Endothelial cell of umbilical vein (primary cell): ENCODE measurements at regions not wholly inside any gene's neighbourhood (a gene's known extent, or its start where the extent isn't known, plus 50 kb on each side); places are given as distances from the start of the nearest gene placed in this dataset.
A peak's percentile ranks its signal among the peaks of the same experiment; 100 is the strongest.
"Not testable (repeated sequence)": the region's sequence is repeated elsewhere in the genome, so short reads cannot be mapped to it uniquely, and the experiment has no call there.

Source experiments
- BruUV-seq: library from RNA; stranded (reverse); fragments of 400-500 nt; replicated peaks from 2 replicates; lab custom pipeline; 2021; lab: Mats Ljungman, UMichigan
- CTCF ChIA-PET: fragments of 300-600, 350-600 bp; sonication (Branson Sonifier 250); formaldehyde crosslinking; loops from one replicate; lab custom pipeline; 2021; ENCODE audit warnings: antibody characterized with exemption, inconsistent platforms; lab: Charles Lee
- POLR2A ChIA-PET: fragments of 300-600, 350-600 bp; sonication (Branson Sonifier 250); formaldehyde crosslinking; loops from one replicate; lab custom pipeline; 2021; ENCODE audit warnings: antibody characterized with exemption, inconsistent platforms; lab: Charles Lee
- DNase-seq: peaks from one replicate; pipeline ENCODE4 v3.0.0-alpha.2; 2011; ENCODE audit warnings: low read depth, low spot score
- FAIRE-seq: peaks from 2 replicates; lab custom pipeline; 2011; peaks lifted over from hg19 to GRCh38; lab: Jason Lieb, UNC
- H2AFZ ChIP-seq: 2 replicates; pipeline ENCODE4 v1.6.0; 2012; ENCODE audit warnings: low read depth, low read length, control low read depth, inconsistent platforms
- H3K27ac ChIP-seq: 2 replicates; pipeline ENCODE4 v1.5.1; 2011; ENCODE audit warnings: low read depth, mild to moderate bottlenecking, control low read depth, low read length, moderate library complexity; ENCODE audit not compliant: insufficient read depth
- H3K27me3 ChIP-seq, 2 experiments: 2 replicates each; pipeline versions ENCODE4 v1.6.0 to v1.6.1; 2011; ENCODE audit warnings: low read length in 2 of 2, mixed read lengths in 1 of 2; ENCODE audit not compliant: control insufficient read depth in 2 of 2, insufficient read depth in 2 of 2
- H3K36me3 ChIP-seq, 2 experiments: 2 replicates in 1 of 2; 3 replicates in 1 of 2; pipeline ENCODE4 v1.5.1; 2011; ENCODE audit warnings: low read length in 2 of 2, mild to moderate bottlenecking in 1 of 2, moderate library complexity in 1 of 2; ENCODE audit not compliant: control insufficient read depth in 2 of 2, insufficient read depth in 2 of 2; ENCODE audit errors: extremely low read depth in 1 of 2
- H3K4me1 ChIP-seq: 3 replicates; pipeline ENCODE4 v1.5.1; 2011; ENCODE audit warnings: mild to moderate bottlenecking, low read length; ENCODE audit not compliant: control insufficient read depth, insufficient read depth; ENCODE audit errors: extremely low read depth
- H3K4me2 ChIP-seq: 2 replicates; pipeline ENCODE4 v1.6.1; 2011; ENCODE audit warnings: low read length, control low read depth, mixed read lengths; ENCODE audit not compliant: insufficient read depth
- H3K4me3 ChIP-seq, 3 experiments: fragments of 200-600 bp in 1 of 3; sonication (generic), shearing (Covaris generic) in 1 of 3; replicated peaks in 1 of 3; 2 replicates each; pipeline ENCODE4 v1.5.1; 2011 to 2016; ENCODE audit warnings: control low read depth in 3 of 3, low read length in 3 of 3, mild to moderate bottlenecking in 2 of 3, inconsistent platforms in 1 of 3, low read depth in 1 of 3, moderate library complexity in 1 of 3; ENCODE audit not compliant: insufficient read depth in 1 of 3
- H3K79me2 ChIP-seq: 2 replicates; pipeline ENCODE4 v1.6.0; 2012; ENCODE audit warnings: low read length, inconsistent platforms; ENCODE audit not compliant: control insufficient read depth, insufficient read depth
- H3K9ac ChIP-seq: replicated peaks from 2 replicates; pipeline ENCODE3; 2011; ENCODE audit warnings: low read length, control low read depth; ENCODE audit not compliant: insufficient read depth; ENCODE audit errors: extremely low read depth
- H3K9me1 ChIP-seq: replicated peaks from 3 replicates; pipeline ENCODE4 v1.6.0; 2011; ENCODE audit warnings: mild to moderate bottlenecking, low read length; ENCODE audit not compliant: control insufficient read depth, insufficient read depth; ENCODE audit errors: extremely low read depth
- H3K9me3 ChIP-seq: replicated peaks from 2 replicates; pipeline ENCODE4 v1.5.1; 2012; ENCODE audit warnings: low read length, inconsistent platforms; ENCODE audit not compliant: control insufficient read depth, insufficient read depth
- H4K20me1 ChIP-seq: replicated peaks from 2 replicates; pipeline ENCODE3; 2011; ENCODE audit warnings: mild to moderate bottlenecking, low read length; ENCODE audit not compliant: control insufficient read depth, insufficient read depth; ENCODE audit errors: extremely low read depth
- EZH2 ChIP-seq: IDR thresholded peaks from 2 replicates; pipeline ENCODE4 v1.6.1; 2012; ENCODE audit warnings: borderline replicate concordance, low read depth, mild to moderate bottlenecking, moderate library complexity, low read length, inconsistent platforms; ENCODE audit not compliant: severe bottlenecking
- GATA2 ChIP-seq: IDR thresholded peaks from 2 replicates; pipeline ENCODE4 v1.7.0; 2011; ENCODE audit warnings: low read depth, mild to moderate bottlenecking, moderate library complexity, mixed read lengths, low read length; ENCODE audit not compliant: insufficient read length, insufficient read depth
- dilution Hi-C: fragments of 300-500 bp; cut with MboI; formaldehyde crosslinking; loops from one replicate; pipeline ENCODE4 v1.15.0; 2019; ENCODE audit warnings: low sequenced_read_pairs; ENCODE audit not compliant: extremely low pct_ligation_motif_present
- intact Hi-C: fragments of 100-400 bp; cut with micrococcal nuclease; formaldehyde crosslinking; loops from one replicate; pipeline ENCODE4 v1.10.0; 2022

DNA sequence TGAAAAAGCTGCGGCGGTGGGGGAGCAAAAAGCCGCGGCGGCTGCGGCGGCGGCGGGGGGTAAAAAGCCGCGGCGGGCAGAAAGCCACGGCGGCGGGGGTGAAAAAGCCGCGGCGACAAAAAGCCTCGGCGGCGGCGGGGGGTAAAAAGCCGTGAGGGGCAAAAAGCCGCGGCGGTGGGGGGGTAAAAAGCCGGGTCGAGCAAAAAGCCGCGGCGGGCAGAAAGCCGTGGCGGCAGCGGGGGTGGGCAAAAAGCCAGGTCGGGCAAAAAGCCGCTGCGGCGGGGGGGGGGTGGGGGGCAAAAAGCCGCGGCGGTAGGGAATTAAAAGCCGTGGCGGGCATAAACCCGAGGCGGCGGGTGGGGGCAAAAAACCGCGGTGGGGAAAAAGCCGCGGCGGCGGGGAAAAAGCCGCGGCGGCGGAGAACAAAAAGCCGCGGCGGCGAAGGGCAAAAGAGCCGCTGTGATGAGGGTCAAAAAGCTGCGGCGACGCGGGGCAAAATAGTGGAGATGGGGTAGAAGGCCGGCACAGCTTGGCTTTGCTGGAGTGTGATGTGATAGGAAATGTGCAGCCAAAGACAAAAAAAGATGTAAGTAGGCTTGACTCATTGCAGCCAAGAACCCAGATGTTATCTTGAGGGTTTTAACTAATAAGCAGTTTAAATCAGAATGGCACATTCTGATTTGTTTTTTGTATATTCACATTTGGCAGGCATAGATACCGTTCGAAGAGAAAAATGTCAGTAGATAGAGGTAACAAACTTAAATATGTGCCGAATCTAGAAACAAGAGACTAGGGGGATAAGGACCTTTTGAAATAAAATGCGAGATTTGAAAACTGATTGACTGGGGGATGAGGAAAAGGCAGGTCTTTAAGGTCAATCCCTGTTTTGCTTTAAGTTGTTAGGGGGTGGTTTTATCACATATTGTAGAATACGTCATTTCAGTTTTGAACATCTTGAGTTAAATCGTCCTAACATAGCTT is 509.9 kb downstream of the FOXD4L5 start:
- peak; percentile 27 for DNase-seq
- POLR2A ChIA-PET, H3K27me3 ChIP-seq, H3K36me3 ChIP-seq, FAIRE-seq, H3K9me3 ChIP-seq, BruUV-seq, intact Hi-C loops, dilution Hi-C loops, H3K9ac ChIP-seq, H3K79me2 ChIP-seq, CTCF ChIA-PET, H4K20me1 ChIP-seq, H3K4me2 ChIP-seq, H3K9me1 ChIP-seq, H3K27ac ChIP-seq, H2AFZ ChIP-seq, H3K4me1 ChIP-seq: not testable (repeated sequence)
- TF ChIP-seq GATA2, result peak; percentile 11
- TF ChIP-seq EZH2, result peak; percentile 51
- peak overlapping the region in 1 of 3 experiments; percentile 43 for H3K4me3 ChIP-seq

- FAIRE-seq, DNase-seq, CTCF ChIA-PET, BruUV-seq, H4K20me1 ChIP-seq, H3K9me3 ChIP-seq, H3K27ac ChIP-seq, H3K4me1 ChIP-seq, H3K4me2 ChIP-seq, H2AFZ ChIP-seq, H3K36me3 ChIP-seq, POLR2A ChIA-PET, H3K79me2 ChIP-seq, H3K27me3 ChIP-seq, intact Hi-C loops, H3K9ac ChIP-seq, H3K9me1 ChIP-seq, dilution Hi-C loops: not testable (repeated sequence)
- peak overlapping the region in 2 of 3 experiments; percentile 20 to 43 for H3K4me3 ChIP-seq
Measured at GRCh38 chr9:64774004-64774812, 510.8 kb downstream of the FOXD4L5 start.
